HEK293 (cell line): ENCODE measurements at regions not wholly inside any gene's neighbourhood (a gene's known extent, or its start where the extent isn't known, plus 50 kb on each side); places are given as distances from the start of the nearest gene placed in this dataset.
A peak's percentile ranks its signal among the peaks of the same experiment; 100 is the strongest.
"Not testable (repeated sequence)": the region's sequence is repeated elsewhere in the genome, so short reads cannot be mapped to it uniquely, and the experiment has no call there.

Experiments used
- CTCF ChIA-PET: fragments of 350-600 bp; formaldehyde crosslinking; extraction: SDS; loops from one replicate; lab custom pipeline; 2021; ENCODE audit warnings: antibody characterized with exemption; lab: Yijun Ruan, JAX
- POLR2A ChIA-PET: fragments of 300-600 bp; formaldehyde crosslinking; extraction: SDS; loops from one replicate; lab custom pipeline; 2020; ENCODE audit warnings: antibody characterized with exemption, inconsistent platforms; lab: Yijun Ruan, JAX
- H3K27ac ChIP-seq: fragments of 200-500 bp; sonication (Bioruptor generic); 2 replicates; pipeline ENCODE4 v1.5.1; 2014; ENCODE audit warnings: low read depth, low read length, control low read depth, inconsistent platforms; ENCODE audit errors: extremely low read depth
- H3K36me3 ChIP-seq, 2 experiments: fragments of 200-500 bp in 1 of 2; sonication (Bioruptor generic) in 1 of 2; 1 replicate in 1 of 2; 2 replicates in 1 of 2; pipeline ENCODE4 v1.5.1; 2014 to 2017; ENCODE audit warnings: inconsistent platforms in 2 of 2, low read length in 2 of 2; ENCODE audit not compliant: control insufficient read depth in 2 of 2, insufficient read depth in 1 of 2
- H3K4me1 ChIP-seq: fragments of 200-500 bp; sonication (Bioruptor generic); 2 replicates; pipeline ENCODE4 v1.5.1; 2014; ENCODE audit warnings: mild to moderate bottlenecking, low read length, inconsistent platforms; ENCODE audit not compliant: control insufficient read depth, insufficient read depth
- H3K4me3 ChIP-seq: 2 replicates; pipeline ENCODE4 v1.5.1; 2011; ENCODE audit warnings: low read depth, mild to moderate bottlenecking, control low read depth, low read length, moderate library complexity
- H3K9me3 ChIP-seq: fragments of 200-500 bp; sonication (Bioruptor generic); 2 replicates; pipeline ENCODE4 v1.5.1; 2014; ENCODE audit warnings: low read depth, low read length, inconsistent platforms; ENCODE audit not compliant: control insufficient read depth, insufficient read depth
- GLI4 ChIP-seq: fragments of 450-650 bp; formaldehyde crosslinking; IDR thresholded peaks from 2 replicates; pipeline ENCODE4 v1.5.1; 2016; ENCODE audit warnings: missing biosample characterization, missing genetic modification characterization
- KLF1 ChIP-seq: fragments of 450-650 bp; formaldehyde crosslinking; IDR thresholded peaks from 2 replicates; pipeline ENCODE4 v1.5.1; 2016; ENCODE audit warnings: missing biosample characterization, missing genetic modification characterization
- KLF10 ChIP-seq: fragments of 450-650 bp; IDR thresholded peaks from 2 replicates; pipeline ENCODE4 v1.5.1; 2018; ENCODE audit warnings: missing biosample characterization, mild to moderate bottlenecking, missing genetic modification characterization
- KLF16 ChIP-seq: fragments of 450-650 bp; formaldehyde crosslinking; IDR thresholded peaks from 2 replicates; pipeline ENCODE4 v1.5.1; 2017; ENCODE audit warnings: missing biosample characterization, missing genetic modification characterization
- RBAK ChIP-seq: fragments of 450-650 bp; formaldehyde crosslinking; IDR thresholded peaks from 2 replicates; pipeline ENCODE4 v1.5.1; 2016; ENCODE audit warnings: missing biosample characterization, missing genetic modification characterization
- SCRT1 ChIP-seq: fragments of 450-650 bp; formaldehyde crosslinking; IDR thresholded peaks from 2 replicates; pipeline ENCODE4 v1.5.1; 2016; ENCODE audit warnings: missing biosample characterization, missing genetic modification characterization, borderline replicate concordance
- SETDB1 ChIP-seq: IDR thresholded peaks from one replicate; pipeline ENCODE4 v1.6.1; 2017; ENCODE audit warnings: mild to moderate bottlenecking, low read length, moderate library complexity, mixed read lengths; ENCODE audit not compliant: insufficient read length
- TRIM28 ChIP-seq: IDR thresholded peaks from 2 replicates; pipeline ENCODE4 v1.6.1; 2011; ENCODE audit warnings: low read length, control low read depth, borderline replicate concordance
- ZBTB21 ChIP-seq: fragments of 450-650 bp; formaldehyde crosslinking; IDR thresholded peaks from 2 replicates; pipeline ENCODE4 v1.5.1; 2017; ENCODE audit warnings: missing biosample characterization, missing genetic modification characterization
- ZEB2 ChIP-seq: fragments of 450-650 bp; formaldehyde crosslinking; IDR thresholded peaks from 2 replicates; pipeline ENCODE4 v1.5.1; 2016; ENCODE audit warnings: missing biosample characterization, missing genetic modification characterization
- ZNF146 ChIP-seq: fragments of 450-650 bp; formaldehyde crosslinking; IDR thresholded peaks from 2 replicates; pipeline ENCODE4 v1.5.1; 2016; ENCODE audit warnings: missing biosample characterization, missing genetic modification characterization
- ZNF184 ChIP-seq: fragments of 450-650 bp; IDR thresholded peaks from 2 replicates; pipeline ENCODE4 v1.5.1; 2018; ENCODE audit warnings: missing biosample characterization, mild to moderate bottlenecking, missing genetic modification characterization
- ZNF19 ChIP-seq: fragments of 450-650 bp; formaldehyde crosslinking; IDR thresholded peaks from 2 replicates; pipeline ENCODE4; 2016; ENCODE audit warnings: missing biosample characterization, missing genetic modification characterization, low read depth
- ZNF2 ChIP-seq: fragments of 450-650 bp; formaldehyde crosslinking; IDR thresholded peaks from 2 replicates; pipeline ENCODE4 v1.5.1; 2016; ENCODE audit warnings: missing biosample characterization, missing genetic modification characterization
- ZNF23 ChIP-seq: fragments of 450-650 bp; formaldehyde crosslinking; IDR thresholded peaks from 2 replicates; pipeline ENCODE4 v1.5.1; 2016; ENCODE audit warnings: missing biosample characterization, missing genetic modification characterization, borderline replicate concordance
- ZNF558 ChIP-seq: fragments of 450-650 bp; formaldehyde crosslinking; IDR thresholded peaks from 2 replicates; pipeline ENCODE4 v1.5.1; 2016; ENCODE audit warnings: missing biosample characterization, missing genetic modification characterization
- ZNF585B ChIP-seq: fragments of 450-650 bp; formaldehyde crosslinking; IDR thresholded peaks from 2 replicates; pipeline ENCODE4 v1.5.1; 2016; ENCODE audit warnings: missing biosample characterization, missing genetic modification characterization
- ZNF596 ChIP-seq: fragments of 450-650 bp; IDR thresholded peaks from 2 replicates; pipeline ENCODE4 v1.5.0; 2018; ENCODE audit warnings: missing biosample characterization, mild to moderate bottlenecking, missing genetic modification characterization, moderate library complexity
- ZNF658 ChIP-seq: fragments of 450-650 bp; formaldehyde crosslinking; IDR thresholded peaks from 2 replicates; pipeline ENCODE4; 2016; ENCODE audit warnings: missing biosample characterization, missing genetic modification characterization
- ZNF701 ChIP-seq: fragments of 450-650 bp; formaldehyde crosslinking; IDR thresholded peaks from 2 replicates; pipeline ENCODE4 v1.5.1; 2016; ENCODE audit warnings: missing biosample characterization, missing genetic modification characterization
- ZNF791 ChIP-seq: fragments of 450-650 bp; formaldehyde crosslinking; IDR thresholded peaks from 2 replicates; pipeline ENCODE4 v1.5.1; 2016; ENCODE audit warnings: missing biosample characterization, missing genetic modification characterization
- ZNF792 ChIP-seq: fragments of 450-650 bp; formaldehyde crosslinking; IDR thresholded peaks from 2 replicates; pipeline ENCODE4 v1.5.1; 2016; ENCODE audit warnings: missing biosample characterization, missing genetic modification characterization
- ZNF830 ChIP-seq: fragments of 450-650 bp; IDR thresholded peaks from 2 replicates; pipeline ENCODE4 v1.5.0; 2018; ENCODE audit warnings: missing biosample characterization, missing genetic modification characterization, low read depth, mild to moderate bottlenecking, moderate library complexity
- TF ChIP-seq, protein P1 (sequence below): sonication (generic); formaldehyde crosslinking; IDR thresholded peaks from 2 replicates; pipeline ENCODE4 v1.8.1; 2022; ENCODE audit warnings: mild to moderate bottlenecking, moderate library complexity, missing genetic modification reagents
- TF ChIP-seq, protein P2 (sequence below): fragments of 450-650 bp; formaldehyde crosslinking; IDR thresholded peaks from 2 replicates; pipeline ENCODE4 v1.5.1; 2016; ENCODE audit warnings: missing biosample characterization, missing genetic modification characterization

DNA sequence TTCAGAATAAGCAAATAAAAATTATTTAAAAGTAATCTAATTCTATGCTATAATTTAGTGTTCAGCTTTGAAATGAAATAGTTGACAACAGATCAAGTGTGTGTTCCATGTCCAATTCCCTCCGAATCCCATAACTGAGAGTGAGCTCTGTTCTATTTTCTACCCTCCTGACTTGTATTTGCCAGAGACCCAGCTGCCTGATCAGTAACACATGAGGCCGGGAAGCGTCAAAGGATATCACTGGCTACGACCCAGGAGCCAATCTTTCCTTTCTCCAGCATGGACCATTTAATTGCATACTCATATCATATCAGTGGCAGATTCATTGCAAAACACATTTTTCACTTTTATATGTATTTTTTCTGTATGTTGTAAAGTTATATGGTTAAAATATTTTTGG, 108.8 kb upstream of the TSPAN8 start (continued):
- TF ChIP-seq ZNF792, result no peak
- TF ChIP-seq, all 188 proteins: peak for 0

DNA sequence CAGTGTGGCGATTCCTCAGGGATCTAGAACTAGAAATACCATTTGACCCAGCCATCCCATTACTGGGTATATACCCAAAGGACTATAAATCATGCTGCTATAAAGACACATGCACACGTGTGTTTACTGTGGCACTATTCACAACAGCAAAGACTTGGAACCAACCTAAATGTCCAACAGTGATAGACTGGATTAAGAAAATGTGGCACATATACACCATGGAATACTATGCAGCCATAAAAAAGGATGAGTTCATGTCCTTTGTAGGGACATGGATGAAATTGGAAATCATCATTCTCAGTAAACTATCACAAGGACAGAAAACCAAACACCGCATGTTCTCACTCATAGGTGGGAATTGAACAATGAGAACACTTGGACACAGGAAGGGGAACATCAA, 107.9 kb upstream of the TSPAN8 start:
- H3K4me3 ChIP-seq, H3K4me1 ChIP-seq, CTCF ChIA-PET, H3K36me3 ChIP-seq, H3K27ac ChIP-seq, POLR2A ChIA-PET, H3K9me3 ChIP-seq: not testable (repeated sequence)
- TF ChIP-seq ZNF146, result peak; percentile 53; the same call in 1 of the 2 replicates

DNA sequence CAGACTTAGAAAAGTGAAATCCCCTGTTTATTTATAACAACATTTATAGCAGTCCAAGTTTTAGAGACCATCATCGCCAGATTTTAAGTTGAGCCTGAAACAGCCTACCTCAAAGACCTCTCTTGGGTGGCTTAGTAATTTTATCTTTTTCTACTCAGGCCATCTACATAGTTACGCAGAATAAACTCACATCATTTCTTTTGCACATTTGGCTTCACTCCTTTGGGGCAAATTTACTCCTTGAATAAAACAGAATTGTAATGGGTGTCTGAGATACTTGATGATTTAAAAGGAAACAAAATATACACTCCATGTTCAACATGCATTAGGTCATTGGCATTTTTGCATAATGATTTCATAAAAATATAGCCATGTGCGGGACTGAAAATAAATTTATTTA, 104.7 kb upstream of the TSPAN8 start:
- H3K9me3 ChIP-seq, result no peaks in the 10 kb centered on the region
- no peak for TF ChIP-seq RBAK (tag by site-specific recombination)
- TF ChIP-seq, all 188 proteins: peak for 0
- Histone ChIP-seq H3K27ac (no peak overlapping the region), H3K4me1 (no peaks in the 10 kb centered on the region), H3K36me3 (no peaks in the 10 kb centered on the region), H3K4me3 (no peak overlapping the region)
- ChIA-PET CTCF (no interaction called here), POLR2A (no interaction called here)

DNA sequence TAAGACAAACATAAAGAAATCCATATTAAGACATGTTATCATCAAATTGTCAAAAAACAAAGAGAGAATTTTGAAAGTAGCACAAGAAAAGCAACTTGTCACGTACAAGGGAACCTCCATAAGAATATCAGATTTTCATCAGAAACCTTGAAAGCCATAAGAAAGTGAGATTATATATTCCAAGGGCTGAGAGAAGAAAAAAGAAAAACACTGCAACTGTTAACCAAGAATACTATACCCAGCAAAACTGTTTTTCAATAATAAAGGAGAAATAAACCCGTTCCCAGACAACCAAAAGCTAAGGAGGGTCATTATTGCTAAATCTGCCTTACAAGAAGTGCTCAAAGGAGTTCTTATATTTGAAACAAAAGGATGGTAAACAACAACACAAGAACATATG, 94.7 kb upstream of the TSPAN8 start:
- H3K9me3 ChIP-seq, result no peaks in the 10 kb centered on the region
- no peak for TF ChIP-seq KLF16 (tag by site-specific recombination)
- TF ChIP-seq KLF10 (tag by site-specific recombination), result no peak
- peak; percentile 90 for TF ChIP-seq SETDB1
- TF ChIP-seq ZNF791, result peak; percentile 79
- CTCF ChIA-PET, result no interaction called here
- no peaks in the 10 kb centered on the region for H3K4me1 ChIP-seq
- H3K4me3 ChIP-seq, result no peak overlapping the region
- H3K36me3 ChIP-seq, result no peaks in the 10 kb centered on the region
- H3K27ac ChIP-seq, result no peak overlapping the region
- POLR2A ChIA-PET, result no interaction called here

DNA sequence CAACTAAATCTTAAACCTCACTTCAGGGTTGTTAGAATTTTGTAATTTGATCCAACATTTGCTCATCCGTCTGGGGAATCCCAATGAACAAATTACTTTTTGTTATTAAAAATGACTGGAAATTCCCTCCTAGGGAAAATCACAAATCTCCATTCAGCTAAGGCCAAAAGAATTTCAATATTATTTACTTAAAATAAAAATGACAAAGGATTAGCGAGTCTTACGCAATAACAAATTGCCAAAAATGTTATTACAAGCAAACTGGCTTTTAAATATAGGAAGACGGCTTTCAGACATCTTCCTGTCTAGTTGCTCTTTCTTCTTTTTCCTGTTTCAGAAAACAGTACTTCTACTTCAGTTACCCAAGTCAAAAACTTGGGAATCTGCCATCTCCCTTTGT, 92.4 kb upstream of the TSPAN8 start:
- ChIA-PET CTCF (interaction anchor here (0.5 to 1.2 kb wide), 2 partner anchors 142 to 172 kb away, joined by 3 read pairs; no protein-coding TSS in a partner anchor), POLR2A (no interaction called here)
- Histone ChIP-seq H3K27ac (no peak overlapping the region), H3K36me3 (no peaks in the 10 kb centered on the region), H3K9me3 (no peaks in the 10 kb centered on the region), H3K4me3 (no peak overlapping the region), H3K4me1 (no peaks in the 10 kb centered on the region)
- no peak for TF ChIP-seq ZNF23
- no peak for TF ChIP-seq ZNF2 (tag by site-specific recombination)
- no peak for TF ChIP-seq ZNF19 (tag by site-specific recombination)
- TF ChIP-seq ZNF830 (tag by site-specific recombination), result no peak
- TF ChIP-seq KLF16 (tag by site-specific recombination), result no peak
- TF ChIP-seq, all 188 proteins: peak for 0

DNA sequence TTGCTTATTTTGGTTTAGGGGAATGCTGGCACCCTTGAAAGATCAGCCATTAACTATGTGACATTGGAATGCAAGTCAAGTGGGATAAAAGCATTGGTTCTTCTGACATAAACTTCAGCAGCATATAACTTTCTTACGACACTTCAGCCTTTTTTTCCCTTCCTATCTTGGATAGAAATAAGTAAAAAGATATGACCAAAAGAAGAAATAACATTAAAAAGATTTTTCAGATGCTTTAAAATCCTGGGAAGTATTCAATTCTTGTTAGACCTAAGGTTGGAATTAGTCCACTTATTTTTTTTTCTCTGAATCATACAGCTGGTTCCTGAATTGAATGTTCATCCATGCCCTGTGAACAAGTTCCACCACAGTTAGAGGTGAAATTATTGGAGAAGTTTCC, 85.6 kb upstream of the TSPAN8 start:
- Histone ChIP-seq H3K4me3 (no peak overlapping the region), H3K27ac (no peak overlapping the region), H3K4me1 (no peaks in the 10 kb centered on the region), H3K9me3 (no peaks in the 10 kb centered on the region), H3K36me3 (no peaks in the 10 kb centered on the region)
- TF ChIP-seq KLF1 (tag by site-specific recombination), result no peak
- no peak for TF ChIP-seq ZEB2 (tag by site-specific recombination)
- TF ChIP-seq ZNF585B (tag by site-specific recombination), result no peak
- no peak for TF ChIP-seq ZNF596
- TF ChIP-seq, protein P1, sequence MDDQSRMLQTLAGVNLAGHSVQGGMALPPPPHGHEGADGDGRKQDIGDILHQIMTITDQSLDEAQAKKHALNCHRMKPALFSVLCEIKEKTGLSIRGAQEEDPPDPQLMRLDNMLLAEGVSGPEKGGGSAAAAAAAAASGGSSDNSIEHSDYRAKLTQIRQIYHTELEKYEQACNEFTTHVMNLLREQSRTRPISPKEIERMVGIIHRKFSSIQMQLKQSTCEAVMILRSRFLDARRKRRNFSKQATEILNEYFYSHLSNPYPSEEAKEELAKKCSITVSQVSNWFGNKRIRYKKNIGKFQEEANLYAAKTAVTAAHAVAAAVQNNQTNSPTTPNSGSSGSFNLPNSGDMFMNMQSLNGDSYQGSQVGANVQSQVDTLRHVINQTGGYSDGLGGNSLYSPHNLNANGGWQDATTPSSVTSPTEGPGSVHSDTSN (CRISPR knock-in tag), result no peak
- no peak for TF ChIP-seq ZBTB21 (tag by site-specific recombination)
- TF ChIP-seq ZNF701 (tag by site-specific recombination), result no peak
- TF ChIP-seq ZNF658 (tag by site-specific recombination), result no peak
- no peak for TF ChIP-seq TRIM28
- TF ChIP-seq, protein P2, sequence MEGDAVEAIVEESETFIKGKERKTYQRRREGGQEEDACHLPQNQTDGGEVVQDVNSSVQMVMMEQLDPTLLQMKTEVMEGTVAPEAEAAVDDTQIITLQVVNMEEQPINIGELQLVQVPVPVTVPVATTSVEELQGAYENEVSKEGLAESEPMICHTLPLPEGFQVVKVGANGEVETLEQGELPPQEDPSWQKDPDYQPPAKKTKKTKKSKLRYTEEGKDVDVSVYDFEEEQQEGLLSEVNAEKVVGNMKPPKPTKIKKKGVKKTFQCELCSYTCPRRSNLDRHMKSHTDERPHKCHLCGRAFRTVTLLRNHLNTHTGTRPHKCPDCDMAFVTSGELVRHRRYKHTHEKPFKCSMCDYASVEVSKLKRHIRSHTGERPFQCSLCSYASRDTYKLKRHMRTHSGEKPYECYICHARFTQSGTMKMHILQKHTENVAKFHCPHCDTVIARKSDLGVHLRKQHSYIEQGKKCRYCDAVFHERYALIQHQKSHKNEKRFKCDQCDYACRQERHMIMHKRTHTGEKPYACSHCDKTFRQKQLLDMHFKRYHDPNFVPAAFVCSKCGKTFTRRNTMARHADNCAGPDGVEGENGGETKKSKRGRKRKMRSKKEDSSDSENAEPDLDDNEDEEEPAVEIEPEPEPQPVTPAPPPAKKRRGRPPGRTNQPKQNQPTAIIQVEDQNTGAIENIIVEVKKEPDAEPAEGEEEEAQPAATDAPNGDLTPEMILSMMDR (tag by site-specific recombination), result no peak
- no peak for TF ChIP-seq ZNF558 (tag by site-specific recombination)
- no peak for TF ChIP-seq GLI4 (tag by site-specific recombination)
- TF ChIP-seq SCRT1 (tag by site-specific recombination), result no peak
- no peak for TF ChIP-seq ZNF184
- ChIA-PET CTCF (no interaction called here), POLR2A (no interaction called here)
